HEK293 (cell line): ENCODE measurements at regions not wholly inside any gene's neighbourhood (a gene's known extent, or its start where the extent isn't known, plus 50 kb on each side); places are given as distances from the start of the nearest gene placed in this dataset.

ENCODE experiments used
- CTCF ChIA-PET: fragments of 350-600 bp; formaldehyde crosslinking; extraction: SDS; loops from one replicate; lab custom pipeline; 2021; ENCODE audit warnings: antibody characterized with exemption; lab: Yijun Ruan, JAX
- POLR2A ChIA-PET: fragments of 300-600 bp; formaldehyde crosslinking; extraction: SDS; loops from one replicate; lab custom pipeline; 2020; ENCODE audit warnings: antibody characterized with exemption, inconsistent platforms; lab: Yijun Ruan, JAX
- H3K27ac ChIP-seq: fragments of 200-500 bp; sonication (Bioruptor generic); 2 replicates; pipeline ENCODE4 v1.5.1; 2014; ENCODE audit warnings: low read depth, low read length, control low read depth, inconsistent platforms; ENCODE audit errors: extremely low read depth
- H3K36me3 ChIP-seq, 2 experiments: fragments of 200-500 bp in 1 of 2; sonication (Bioruptor generic) in 1 of 2; 1 replicate in 1 of 2; 2 replicates in 1 of 2; pipeline ENCODE4 v1.5.1; 2014 to 2017; ENCODE audit warnings: inconsistent platforms in 2 of 2, low read length in 2 of 2; ENCODE audit not compliant: control insufficient read depth in 2 of 2, insufficient read depth in 1 of 2
- H3K4me1 ChIP-seq: fragments of 200-500 bp; sonication (Bioruptor generic); 2 replicates; pipeline ENCODE4 v1.5.1; 2014; ENCODE audit warnings: mild to moderate bottlenecking, low read length, inconsistent platforms; ENCODE audit not compliant: control insufficient read depth, insufficient read depth
- H3K4me3 ChIP-seq: 2 replicates; pipeline ENCODE4 v1.5.1; 2011; ENCODE audit warnings: low read depth, mild to moderate bottlenecking, control low read depth, low read length, moderate library complexity
- H3K9me3 ChIP-seq: fragments of 200-500 bp; sonication (Bioruptor generic); 2 replicates; pipeline ENCODE4 v1.5.1; 2014; ENCODE audit warnings: low read depth, low read length, inconsistent platforms; ENCODE audit not compliant: control insufficient read depth, insufficient read depth
- CTCF ChIP-seq: fragments of 450-650 bp; formaldehyde crosslinking; IDR thresholded peaks from 2 replicates; pipeline ENCODE4 v1.5.1; 2016; ENCODE audit warnings: missing biosample characterization, missing genetic modification characterization
- GLI2 ChIP-seq: fragments of 450-650 bp; formaldehyde crosslinking; IDR thresholded peaks from 2 replicates; pipeline ENCODE4; 2017; ENCODE audit warnings: missing biosample characterization, missing genetic modification characterization, low read depth, borderline replicate concordance
- IKZF3 ChIP-seq: fragments of 450-650 bp; IDR thresholded peaks from 2 replicates; pipeline ENCODE4 v1.5.0; 2018; ENCODE audit warnings: missing biosample characterization, mild to moderate bottlenecking, missing genetic modification characterization, moderate library complexity
- KLF7 ChIP-seq: fragments of 450-650 bp; formaldehyde crosslinking; IDR thresholded peaks from 2 replicates; pipeline ENCODE4 v1.5.1; 2016; ENCODE audit warnings: missing biosample characterization, missing genetic modification characterization, borderline replicate concordance
- SCRT1 ChIP-seq: fragments of 450-650 bp; formaldehyde crosslinking; IDR thresholded peaks from 2 replicates; pipeline ENCODE4 v1.5.1; 2016; ENCODE audit warnings: missing biosample characterization, missing genetic modification characterization, borderline replicate concordance
- SP2 ChIP-seq: fragments of 450-650 bp; formaldehyde crosslinking; IDR thresholded peaks from 2 replicates; pipeline ENCODE4 v1.5.1; 2016; ENCODE audit warnings: missing biosample characterization, missing genetic modification characterization
- TRIM28 ChIP-seq: IDR thresholded peaks from 2 replicates; pipeline ENCODE4 v1.6.1; 2011; ENCODE audit warnings: low read length, control low read depth, borderline replicate concordance
- ZBTB48 ChIP-seq: fragments of 450-650 bp; formaldehyde crosslinking; IDR thresholded peaks from 2 replicates; pipeline ENCODE4 v1.5.1; 2016; ENCODE audit warnings: missing biosample characterization, missing genetic modification characterization
- ZEB2 ChIP-seq: fragments of 450-650 bp; formaldehyde crosslinking; IDR thresholded peaks from 2 replicates; pipeline ENCODE4 v1.5.1; 2016; ENCODE audit warnings: missing biosample characterization, missing genetic modification characterization
- ZIC2 ChIP-seq: fragments of 450-650 bp; formaldehyde crosslinking; IDR thresholded peaks from 2 replicates; pipeline ENCODE4 v1.5.1; 2016; ENCODE audit warnings: missing biosample characterization, missing genetic modification characterization
- ZNF184 ChIP-seq: fragments of 450-650 bp; IDR thresholded peaks from 2 replicates; pipeline ENCODE4 v1.5.1; 2018; ENCODE audit warnings: missing biosample characterization, mild to moderate bottlenecking, missing genetic modification characterization
- ZNF202 ChIP-seq: fragments of 450-650 bp; formaldehyde crosslinking; IDR thresholded peaks from 2 replicates; pipeline ENCODE4 v1.5.1; 2016; ENCODE audit warnings: missing biosample characterization, missing genetic modification characterization, borderline replicate concordance
- ZNF211 ChIP-seq: fragments of 450-650 bp; formaldehyde crosslinking; IDR thresholded peaks from 2 replicates; pipeline ENCODE4 v1.5.1; 2016; ENCODE audit warnings: low read depth, missing biosample characterization, missing genetic modification characterization
- ZNF239 ChIP-seq: fragments of 450-650 bp; formaldehyde crosslinking; IDR thresholded peaks from 2 replicates; pipeline ENCODE4 v1.5.1; 2016; ENCODE audit warnings: missing biosample characterization, missing genetic modification characterization
- ZNF341 ChIP-seq: fragments of 450-650 bp; formaldehyde crosslinking; IDR thresholded peaks from 2 replicates; pipeline ENCODE4; 2016; ENCODE audit warnings: low read depth, missing biosample characterization, missing genetic modification characterization
- ZNF350 ChIP-seq: fragments of 450-650 bp; formaldehyde crosslinking; IDR thresholded peaks from 2 replicates; pipeline ENCODE4 v1.5.0; 2017; ENCODE audit warnings: missing biosample characterization, mild to moderate bottlenecking, missing genetic modification characterization
- ZNF423 ChIP-seq: fragments of 450-650 bp; formaldehyde crosslinking; IDR thresholded peaks from 2 replicates; pipeline ENCODE4 v1.5.1; 2016; ENCODE audit warnings: missing biosample characterization, missing genetic modification characterization
- ZNF426 ChIP-seq: fragments of 450-650 bp; formaldehyde crosslinking; IDR thresholded peaks from 2 replicates; pipeline ENCODE4 v1.5.1; 2017; ENCODE audit warnings: missing biosample characterization, missing genetic modification characterization, mild to moderate bottlenecking, inconsistent platforms, moderate library complexity
- ZNF530 ChIP-seq: fragments of 450-650 bp; formaldehyde crosslinking; IDR thresholded peaks from 2 replicates; pipeline ENCODE4 v1.5.1; 2016; ENCODE audit warnings: low read depth, missing biosample characterization, missing genetic modification characterization
- ZNF549 ChIP-seq: fragments of 450-650 bp; IDR thresholded peaks from 2 replicates; pipeline ENCODE4 v1.5.1; 2018; ENCODE audit warnings: missing biosample characterization, missing genetic modification characterization, mild to moderate bottlenecking, inconsistent platforms, moderate library complexity
- ZNF621 ChIP-seq: fragments of 450-650 bp; formaldehyde crosslinking; IDR thresholded peaks from 2 replicates; pipeline ENCODE4 v1.5.1; 2017; ENCODE audit warnings: missing biosample characterization, missing genetic modification characterization
- ZNF658 ChIP-seq: fragments of 450-650 bp; formaldehyde crosslinking; IDR thresholded peaks from 2 replicates; pipeline ENCODE4; 2016; ENCODE audit warnings: missing biosample characterization, missing genetic modification characterization
- ZNF785 ChIP-seq: fragments of 450-650 bp; formaldehyde crosslinking; IDR thresholded peaks from 2 replicates; pipeline ENCODE4 v1.5.1; 2016; ENCODE audit warnings: missing biosample characterization, missing genetic modification characterization
- ZNF830 ChIP-seq: fragments of 450-650 bp; IDR thresholded peaks from 2 replicates; pipeline ENCODE4 v1.5.0; 2018; ENCODE audit warnings: missing biosample characterization, missing genetic modification characterization, low read depth, mild to moderate bottlenecking, moderate library complexity

GRCh38 chr5:73322437-73323076 is 126.0 kb downstream of the FOXD1 start:
- ChIA-PET CTCF (no interaction called here), POLR2A (no interaction called here)
- Histone ChIP-seq H3K36me3 (no peaks in the 10 kb centered on the region), H3K27ac (no peak overlapping the region), H3K4me3 (no peak overlapping the region), H3K4me1 (no peaks in the 10 kb centered on the region), H3K9me3 (no peaks in the 10 kb centered on the region)
- TF ChIP-seq ZNF423 (tag by site-specific recombination) (no peak), GLI2 (tag by site-specific recombination) (no peak), ZIC2 (tag by site-specific recombination) (peak; percentile 35), ZNF350 (tag by site-specific recombination) (no peak)

GRCh38 chr5:73321757-73322436 is 126.7 kb downstream of the FOXD1 start:
- TF ChIP-seq SP2 (no peak), ZNF426 (no peak), ZEB2 (no peak), KLF7 (tag by site-specific recombination) (no peak), ZNF341 (no peak), ZNF211 (tag by site-specific recombination) (no peak), ZNF830 (tag by site-specific recombination) (no peak)
- Histone ChIP-seq H3K36me3 (no peaks in the 10 kb centered on the region), H3K9me3 (no peaks in the 10 kb centered on the region), H3K27ac (no peak overlapping the region), H3K4me3 (no peak overlapping the region), H3K4me1 (no peaks in the 10 kb centered on the region)
- CTCF ChIA-PET: no interaction called here
- POLR2A ChIA-PET: no interaction called here

GRCh38 chr5:73319036-73319435 is 129.5 kb downstream of the FOXD1 start:
- H3K27ac ChIP-seq: no peak overlapping the region
- H3K36me3 ChIP-seq: no peaks in the 10 kb centered on the region
- no peaks in the 10 kb centered on the region for H3K4me1 ChIP-seq
- CTCF ChIA-PET: interaction anchor here (0.7 kb wide), 1 partner anchor 32 kb away, joined by 3 read pairs; no protein-coding TSS in a partner anchor
- H3K9me3 ChIP-seq: no peaks in the 10 kb centered on the region
- POLR2A ChIA-PET: no interaction called here
- TF ChIP-seq TRIM28: no peak
- TF ChIP-seq IKZF3: no peak
- no peak for TF ChIP-seq ZNF184 (tag by site-specific recombination)
- TF ChIP-seq ZNF549: no peak
- no peak for TF ChIP-seq ZEB2
- no peak for TF ChIP-seq ZBTB48 (tag by site-specific recombination)
- no peak for TF ChIP-seq ZNF202 (tag by site-specific recombination)
- TF ChIP-seq ZNF530 (tag by site-specific recombination): no peak
- TF ChIP-seq ZNF785 (tag by site-specific recombination): no peak
- TF ChIP-seq CTCF (tag by site-specific recombination): no peak
- TF ChIP-seq ZNF621 (tag by site-specific recombination): no peak
- no peak for TF ChIP-seq SCRT1 (tag by site-specific recombination)
- no peak for TF ChIP-seq ZNF658 (tag by site-specific recombination)
- no peak for TF ChIP-seq ZNF239 (tag by site-specific recombination)
- no peak for TF ChIP-seq ZIC2 (tag by site-specific recombination)
- H3K4me3 ChIP-seq: no peak overlapping the region
